HG02798 (cell line): ENCODE measurements at regions not wholly inside any gene's neighbourhood (a gene's known extent, or its start where the extent isn't known, plus 50 kb on each side); places are given as distances from the start of the nearest gene placed in this dataset.
A peak's percentile ranks its signal among the peaks of the same experiment; 100 is the strongest.

ENCODE experiments used
- ATAC-seq: cut with Tn5 transposase; IDR thresholded peaks from one replicate; pipeline ENCODE4 v1.9.1; 2021; ENCODE audit warnings: mild to moderate bottlenecking; ENCODE audit not compliant: unreplicated experiment, poor library complexity

DNA sequence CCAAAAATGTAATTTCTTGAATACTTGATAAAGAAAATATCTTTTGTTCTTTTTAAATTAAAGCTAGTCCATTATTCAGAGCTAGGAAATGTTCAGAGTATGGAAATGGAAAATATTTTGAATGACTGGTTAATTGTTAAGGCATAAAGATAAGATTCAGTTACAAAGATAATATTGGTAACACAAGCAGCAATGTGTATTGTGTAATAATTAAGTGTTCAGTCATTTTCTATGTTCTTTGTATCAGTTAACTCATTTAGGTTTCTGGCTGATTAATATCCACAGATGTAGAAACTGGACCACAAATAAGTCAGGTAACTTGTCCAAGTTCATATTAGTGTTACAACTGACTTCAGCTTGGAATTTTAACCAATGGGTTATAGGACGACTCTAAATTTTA lies 442.2 kb upstream of the MANEA start:
- no peak for ATAC-seq

- ATAC-seq = no peak
Observed at GRCh38 chr6:95142101-95142500, 435.2 kb upstream of the MANEA start.

DNA sequence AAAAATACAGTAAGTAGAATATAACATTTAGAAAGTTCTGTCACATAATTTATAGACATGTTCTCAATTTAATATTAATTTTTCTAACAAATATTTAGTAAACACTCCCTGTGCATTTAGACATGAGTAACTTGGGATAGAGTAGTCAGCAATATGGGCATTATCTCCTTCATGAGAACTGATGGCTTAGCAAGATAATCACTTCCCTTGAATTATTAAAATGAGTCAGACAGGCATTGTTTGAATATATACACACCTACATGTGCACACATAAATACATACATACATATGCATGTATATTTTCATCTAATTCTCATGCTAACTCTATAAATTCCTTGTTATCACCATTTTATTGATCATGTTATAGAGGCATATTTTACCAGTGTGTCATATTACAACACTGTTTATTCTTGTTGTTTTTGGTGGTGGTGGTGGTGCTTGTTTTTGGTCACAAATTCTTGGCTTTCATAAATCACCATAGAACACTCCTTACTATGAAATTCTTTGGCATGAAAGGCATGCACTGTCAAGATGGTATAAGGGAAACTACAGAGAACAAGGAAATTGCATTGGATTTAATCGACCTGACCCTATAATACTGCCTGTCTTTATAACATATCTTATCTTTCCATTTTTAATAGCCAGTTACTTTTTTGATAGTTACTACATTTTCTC lies 434.5 kb upstream of the MANEA start:
- ATAC-seq = no peak

- ATAC-seq = no peak
Observed at GRCh38 chr6:95143408-95144180, 433.7 kb upstream of the MANEA start.

- ATAC-seq = no peak
Observed at GRCh38 chr6:95145457-95145856, 431.9 kb upstream of the MANEA start.

DNA sequence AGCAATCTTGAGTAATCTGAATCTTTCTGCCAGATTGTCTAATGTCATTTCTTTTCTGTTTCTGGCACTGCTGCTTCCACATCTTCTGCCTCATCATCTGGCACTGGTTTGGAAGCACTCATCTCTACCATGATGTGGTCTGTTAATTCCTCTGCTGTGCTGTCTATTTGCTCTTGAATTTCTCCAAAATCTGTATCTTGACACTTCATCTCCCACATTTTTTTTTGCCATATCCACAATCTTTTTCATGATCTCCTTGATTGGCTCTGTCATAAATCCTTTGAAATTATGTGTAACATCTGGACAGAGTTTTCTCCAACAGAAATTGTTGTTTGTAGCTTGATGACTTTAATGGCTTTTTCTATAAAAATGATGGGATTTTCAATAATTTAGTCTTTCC lies 417.8 kb upstream of the MANEA start:
- no peak for ATAC-seq

DNA sequence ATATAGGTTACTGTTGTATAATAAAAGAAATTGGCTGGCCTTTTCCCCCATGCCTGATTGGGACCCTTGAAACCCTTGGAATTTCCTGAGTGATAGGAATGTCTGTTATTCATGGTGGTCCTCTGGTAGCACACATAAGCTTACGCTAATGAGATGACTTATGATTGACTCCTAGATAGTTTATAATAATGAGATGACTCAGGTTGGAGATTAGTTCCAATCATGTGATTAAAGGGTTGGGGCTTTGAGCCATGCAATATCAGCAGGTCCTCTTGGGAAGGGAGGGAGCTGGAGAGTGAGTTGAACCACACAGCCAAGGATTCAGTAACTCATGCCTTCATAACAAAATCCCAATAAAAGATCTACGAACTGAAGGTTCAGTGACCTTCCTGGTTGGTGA lies 407.6 kb upstream of the MANEA start:
- ATAC-seq = no peak

DNA sequence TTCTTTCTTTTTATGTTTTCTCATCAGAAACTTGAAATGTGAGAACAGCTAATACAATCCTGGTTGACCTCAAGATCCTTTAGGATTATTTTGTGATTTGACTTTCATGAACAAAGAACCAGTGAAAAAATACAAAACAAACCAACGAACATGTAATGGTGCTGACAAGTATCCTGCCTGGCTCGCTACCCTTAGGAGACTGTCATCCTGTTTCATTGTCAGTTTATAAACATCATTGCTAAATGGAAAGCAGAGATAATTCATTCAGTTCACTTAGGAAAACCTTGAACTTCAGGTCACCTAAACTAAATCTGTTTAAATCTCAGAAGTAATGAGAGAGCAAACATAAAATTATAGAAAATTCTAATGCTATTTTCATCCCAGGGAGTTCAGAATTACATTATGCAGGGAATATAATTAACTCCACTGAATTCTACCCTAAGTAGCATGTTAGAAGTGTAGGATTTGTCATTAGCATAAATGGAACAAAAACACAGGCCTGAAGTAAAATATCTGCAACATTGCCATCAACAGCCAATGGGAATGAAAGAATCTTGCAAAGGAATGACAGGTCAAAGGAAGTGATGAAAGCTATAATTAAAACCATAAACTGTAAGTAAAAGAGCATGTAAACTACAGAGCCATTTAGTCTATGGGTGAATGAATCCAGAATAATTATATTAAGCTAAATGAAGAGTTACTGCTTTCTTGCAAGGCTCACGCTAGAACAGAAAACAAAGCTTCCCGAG lies 401.2 kb upstream of the MANEA start:
- ATAC-seq = no peak

DNA sequence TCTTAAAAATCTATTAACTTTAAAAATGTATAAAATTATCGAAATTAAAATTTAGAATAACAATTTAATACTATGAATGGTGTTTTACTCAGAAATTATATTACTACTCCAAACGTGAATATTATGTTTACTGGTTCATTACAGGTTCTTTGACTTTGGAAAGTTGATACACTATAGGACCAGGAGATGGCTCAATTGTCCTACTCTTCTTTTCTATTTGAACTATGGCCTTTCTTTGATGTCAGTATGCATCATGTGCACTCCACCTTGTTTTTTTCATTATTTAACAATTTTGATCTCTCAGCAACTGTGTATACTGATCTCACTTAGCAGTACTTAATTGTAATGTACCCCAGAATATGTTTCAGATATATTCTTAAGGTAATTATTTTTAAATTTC lies 391.5 kb upstream of the MANEA start:
- no peak for ATAC-seq

- no peak for ATAC-seq
Observed at GRCh38 chr6:95186710-95187109, 390.6 kb upstream of the MANEA start.

DNA sequence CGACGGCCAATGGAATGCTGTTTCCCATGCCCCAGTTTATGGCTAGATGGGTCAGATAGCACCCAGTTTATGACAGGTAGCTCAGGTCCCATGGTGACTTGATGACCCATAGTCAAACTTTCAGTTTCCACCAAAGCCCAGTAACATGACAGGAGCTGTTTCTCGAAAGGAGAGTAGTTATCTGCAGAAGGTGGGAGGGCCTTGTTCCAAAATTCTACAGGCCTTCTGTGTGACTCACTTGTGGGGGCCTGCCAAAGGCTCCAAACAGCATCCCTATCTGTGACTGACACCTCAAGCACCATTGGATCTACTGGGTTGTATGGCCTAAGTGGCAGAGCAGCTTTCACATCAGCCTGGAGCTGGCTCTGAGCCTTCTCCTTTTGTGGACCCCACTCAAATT lies 379.7 kb upstream of the MANEA start:
- ATAC-seq = no peak

- peak; percentile 96 for ATAC-seq
Observed at GRCh38 chr6:95203153-95203754, 374.1 kb upstream of the MANEA start.

GRCh38 chr6:95204178-95204577 lies 373.2 kb upstream of the MANEA start:
- no peak for ATAC-seq

- no peak for ATAC-seq
Observed at GRCh38 chr6:95208621-95209020, 368.7 kb upstream of the MANEA start.

GRCh38 chr6:95209074-95209473 lies 368.3 kb upstream of the MANEA start:
- no peak for ATAC-seq

- no peak for ATAC-seq
Observed at GRCh38 chr6:95216555-95216954, 360.8 kb upstream of the MANEA start.

DNA sequence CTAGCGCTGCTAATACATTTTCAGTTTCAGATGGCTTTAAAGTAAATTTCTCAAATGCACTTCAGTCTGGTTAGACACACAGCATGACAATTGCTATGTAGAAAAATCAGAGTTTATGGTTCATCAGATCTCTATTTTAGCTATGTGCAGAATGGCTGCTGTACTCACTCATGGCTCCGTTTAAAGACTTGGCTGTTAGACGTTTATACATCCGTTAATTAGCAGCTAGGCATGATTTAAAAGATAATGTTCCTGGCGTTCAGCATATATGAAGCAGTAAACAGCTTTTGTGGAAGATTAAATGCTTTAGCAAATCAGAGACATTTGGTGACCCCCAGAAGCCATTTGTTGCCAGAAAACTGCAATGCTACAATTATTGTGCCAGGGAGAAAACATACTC lies 350.0 kb upstream of the MANEA start:
- no peak for ATAC-seq

DNA sequence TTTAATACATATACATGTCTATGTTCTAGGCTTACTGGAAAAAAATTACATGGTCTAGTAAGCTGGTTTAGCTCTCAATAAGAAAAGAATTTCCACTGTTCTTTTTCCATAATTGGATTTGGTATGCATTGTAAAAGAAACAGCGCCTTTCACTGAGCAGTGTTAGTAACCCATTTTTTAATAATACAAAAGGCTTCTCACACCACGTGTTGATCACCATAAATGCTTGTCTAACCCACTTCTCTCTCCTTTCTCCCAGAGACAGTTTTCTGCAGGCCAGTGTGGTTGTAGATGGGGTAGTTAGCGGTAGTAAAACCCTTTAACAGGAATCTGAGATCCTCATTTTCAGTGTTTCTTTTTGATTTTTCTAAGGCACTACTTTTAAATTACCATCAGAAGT lies 348.7 kb upstream of the MANEA start:
- no peak for ATAC-seq

- ATAC-seq = no peak
Observed at GRCh38 chr6:95230071-95230740, 347.1 kb upstream of the MANEA start.

- no peak for ATAC-seq
Observed at GRCh38 chr6:95231416-95231815, 345.9 kb upstream of the MANEA start.
